Lung (tissue), 11 donors: ENCODE measurements at regions not wholly inside any gene's neighbourhood (a gene's known extent, or its start where the extent isn't known, plus 50 kb on each side); places are given as distances from the start of the nearest gene placed in this dataset.

Source experiments
- ATAC-seq: fragments of 200-7000 bp; cut with Tn5 transposase; one replicate; pipeline ENCODE4 v1.9.1; 2020; ENCODE audit warnings: moderate number of reproducible peaks; ENCODE audit not compliant: insufficient read depth, low FRiP score
- DNase-seq, 3 donors: peaks; one replicate each; pipeline ENCODE4 v3.0.0-alpha.2; 2013 to 2017
- H3K27ac ChIP-seq, 2 donors: one replicate each; pipeline ENCODE4 v1.5.1; 2013; ENCODE audit warnings: mild to moderate bottlenecking in 2 of 2, moderate library complexity in 2 of 2, control low read depth in 1 of 2, inconsistent platforms in 1 of 2, low read depth in 1 of 2, low read length in 1 of 2
- H3K27me3 ChIP-seq, 3 donors: one replicate each; pipeline ENCODE4 v1.5.1; 2013; ENCODE audit warnings: low read length in 2 of 3; ENCODE audit not compliant: control insufficient read depth in 3 of 3, insufficient read depth in 3 of 3
- H3K36me3 ChIP-seq, 4 donors: one replicate each; pipeline ENCODE4 v1.5.1; 2013; ENCODE audit warnings: low read length in 4 of 4, mild to moderate bottlenecking in 1 of 4, moderate library complexity in 1 of 4; ENCODE audit not compliant: control insufficient read depth in 4 of 4, insufficient read depth in 4 of 4
- H3K4me1 ChIP-seq, 5 donors: one replicate each; pipeline ENCODE4 v1.5.1; 2013; ENCODE audit warnings: low read length in 5 of 5, mild to moderate bottlenecking in 2 of 5, moderate library complexity in 1 of 5; ENCODE audit not compliant: control insufficient read depth in 5 of 5, insufficient read depth in 5 of 5
- H3K4me3 ChIP-seq: one replicate; pipeline ENCODE4 v1.5.1; 2013; ENCODE audit warnings: mild to moderate bottlenecking, control low read depth, moderate library complexity
- H3K9ac ChIP-seq, 2 donors: one replicate each; pipeline ENCODE4 v1.5.1; 2013; ENCODE audit warnings: low read length in 2 of 2, control low read depth in 1 of 2; ENCODE audit not compliant: insufficient read depth in 1 of 2
- H3K9me3 ChIP-seq, 4 donors: one replicate each; pipeline ENCODE4 v1.5.1; 2013; ENCODE audit warnings: low read length in 3 of 4, mild to moderate bottlenecking in 1 of 4, moderate library complexity in 1 of 4; ENCODE audit not compliant: control insufficient read depth in 4 of 4, insufficient read depth in 3 of 4
- CTCF ChIP-seq: IDR thresholded peaks from 2 replicates; pipeline ENCODE4 v1.5.1; 2012; ENCODE audit warnings: mild to moderate bottlenecking; ENCODE audit errors: control extremely low read depth, extremely low read depth
- WGBS, 2 donors: extraction: QIAGEN DNeasy Blood & Tissue Kit; methylation state at CpG; one replicate each; pipeline ENCODE4 v1.1.7; 2013; 5-methylcytosine and 5-hydroxymethylcytosine counted together
- donor health status: control.
- donor health status: control.
- donor health status: Bipolar disorder and iron deficiency.
- donor health status: healthy.
- donor health status: DM: yes; HTN: yes; CAD: no.

GRCh38 chr5:25436452-25436851 is 791.7 kb upstream of the CDH10 start:
- WGBS, 2 donors = 93% methylated on average over 3 of the region's 3 CpGs
- no peak overlapping the region for H3K9ac ChIP-seq
- H3K4me3 ChIP-seq = no peak overlapping the region
- DNase-seq (no peak), ATAC-seq (no peak)
- H3K4me1 ChIP-seq = no peaks in the 10 kb centered on the region
- no peak overlapping the region for H3K27ac ChIP-seq
- TF ChIP-seq CTCF = no peak
- H3K27me3 ChIP-seq = no peaks in the 10 kb centered on the region
- H3K9me3 ChIP-seq = no peaks in the 10 kb centered on the region
- no peaks in the 10 kb centered on the region for H3K36me3 ChIP-seq

- Histone ChIP-seq H3K36me3 (no peaks in the 10 kb centered on the region), H3K27me3 (no peaks in the 10 kb centered on the region), H3K4me1 (no peaks in the 10 kb centered on the region), H3K9me3 (no peaks in the 10 kb centered on the region), H3K4me3 (no peak overlapping the region), H3K9ac (no peak overlapping the region), H3K27ac (no peak overlapping the region)
- DNase-seq = no peak
- TF ChIP-seq CTCF = no peak
- no peak for ATAC-seq
- WGBS, 2 donors = 88 to 90% methylated on average over 1 of the region's 1 CpG
These were observed 791.1 kb upstream of the CDH10 start for GRCh38 chr5:25435882-25436281.

GRCh38 chr5:25427240-25427639 is 782.5 kb upstream of the CDH10 start:
- no peak for TF ChIP-seq CTCF
- ATAC-seq (no peak), DNase-seq (no peak)
- Histone ChIP-seq H3K27me3 (no peaks in the 10 kb centered on the region), H3K4me3 (no peak overlapping the region), H3K36me3 (no peaks in the 10 kb centered on the region), H3K9me3 (no peaks in the 10 kb centered on the region), H3K9ac (no peak overlapping the region), H3K27ac (no peak overlapping the region), H3K4me1 (no peaks in the 10 kb centered on the region)
- WGBS, 2 donors = 94 to 98% methylated on average over 1 of the region's 1 CpG

DNA sequence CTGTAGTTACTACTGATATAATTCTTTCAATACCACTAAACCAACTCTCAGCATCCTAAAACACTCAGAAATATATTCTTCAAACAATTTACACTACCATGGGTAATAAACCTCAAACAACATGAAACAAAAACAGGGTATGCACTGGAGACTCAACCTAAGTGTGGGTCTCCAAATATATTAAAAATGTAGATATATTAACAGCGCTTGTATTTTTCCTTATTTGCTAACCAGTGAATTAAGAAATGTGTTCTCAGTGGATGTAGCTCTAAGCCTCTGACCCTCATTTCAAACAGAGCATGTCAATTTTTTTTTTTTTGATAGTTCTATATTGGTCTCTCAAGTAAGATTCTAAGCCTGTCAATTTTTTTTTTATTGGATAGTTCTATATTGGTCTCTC is 778.5 kb upstream of the CDH10 start:
- H3K9me3 ChIP-seq = no peaks in the 10 kb centered on the region
- no peak for TF ChIP-seq CTCF
- WGBS, 2 donors = 93 to 96% methylated on average over 1 of the region's 1 CpG

More for the DNA sequence above, 778.5 kb upstream of the CDH10 start:
- no peak overlapping the region for H3K4me3 ChIP-seq
- no peak for DNase-seq
- no peak for ATAC-seq
- no peaks in the 10 kb centered on the region for H3K27me3 ChIP-seq
- H3K27ac ChIP-seq = no peak overlapping the region
- H3K9ac ChIP-seq = no peak overlapping the region
- no peaks in the 10 kb centered on the region for H3K4me1 ChIP-seq
- no peaks in the 10 kb centered on the region for H3K36me3 ChIP-seq
